SK-N-SH (cell line): ENCODE measurements at regions not wholly inside any gene's neighbourhood (a gene's known extent, or its start where the extent isn't known, plus 50 kb on each side); places are given as distances from the start of the nearest gene placed in this dataset.

Experiments
- ELF1 ChIP-seq: IDR thresholded peaks from 2 replicates; pipeline ENCODE4 v1.4.0; 2012
- EP300 ChIP-seq, 2 experiments: IDR thresholded peaks; 2 replicates each; pipeline versions ENCODE4 v1.4.0 to v1.6.1; 2012; ENCODE audit warnings: borderline replicate concordance in 1 of 2, low read depth in 1 of 2, low read length in 1 of 2
- POLR2AphosphoS5 ChIP-seq: IDR thresholded peaks from 2 replicates; pipeline ENCODE4 v1.6.1; 2012; ENCODE audit warnings: low read depth, low read length
- RAD21 ChIP-seq: IDR thresholded peaks from 2 replicates; pipeline ENCODE4 v1.6.1; 2012; ENCODE audit warnings: mild to moderate bottlenecking, low read length
- RCOR1 ChIP-seq: fragments of 150-350 bp; IDR thresholded peaks from 2 replicates; pipeline ENCODE4 v1.6.1; 2017; ENCODE audit warnings: antibody characterized with exemption, low read length
- RFX5 ChIP-seq: IDR thresholded peaks from 2 replicates; pipeline ENCODE4 v1.6.1; 2012; ENCODE audit warnings: mild to moderate bottlenecking, improper control_type of control experiment, low read length
- RXRA ChIP-seq: IDR thresholded peaks from 2 replicates; pipeline ENCODE4 v1.4.0; 2012; ENCODE audit warnings: low read depth, mild to moderate bottlenecking, borderline replicate concordance
- TEAD4 ChIP-seq: IDR thresholded peaks from 2 replicates; pipeline ENCODE4 v1.4.0; 2012; ENCODE audit warnings: mild to moderate bottlenecking, borderline replicate concordance; ENCODE audit not compliant: insufficient read depth
- TF ChIP-seq, protein P1 (sequence below): fragments of 200-600 bp; sonication (generic); IDR thresholded peaks from 2 replicates; pipeline ENCODE4 v1.6.1; 2017; ENCODE audit warnings: antibody characterized with exemption, mild to moderate bottlenecking, moderate library complexity

DNA sequence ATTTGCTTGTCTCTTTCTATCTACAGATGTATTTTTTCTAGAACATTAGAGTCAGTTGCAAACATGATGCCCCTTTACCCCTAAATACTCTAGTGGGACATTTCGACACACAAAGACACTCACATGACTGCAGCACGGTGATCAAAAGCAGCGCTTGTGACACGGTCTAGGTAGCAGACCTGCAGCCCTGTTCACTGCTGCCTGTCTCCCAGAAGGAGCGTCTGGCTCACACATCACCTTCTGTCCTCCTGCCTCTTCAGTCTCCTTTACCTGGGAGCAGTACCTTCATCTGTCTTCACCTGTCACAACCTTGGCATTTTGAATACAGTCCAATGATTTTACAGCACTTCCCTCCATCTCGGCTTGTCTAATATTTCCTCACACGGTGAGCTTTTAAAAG is 51.9 kb upstream of the SH3PXD2B start:
- no peak for TF ChIP-seq RXRA
- TF ChIP-seq RCOR1 = no peak
- TF ChIP-seq, protein P1, sequence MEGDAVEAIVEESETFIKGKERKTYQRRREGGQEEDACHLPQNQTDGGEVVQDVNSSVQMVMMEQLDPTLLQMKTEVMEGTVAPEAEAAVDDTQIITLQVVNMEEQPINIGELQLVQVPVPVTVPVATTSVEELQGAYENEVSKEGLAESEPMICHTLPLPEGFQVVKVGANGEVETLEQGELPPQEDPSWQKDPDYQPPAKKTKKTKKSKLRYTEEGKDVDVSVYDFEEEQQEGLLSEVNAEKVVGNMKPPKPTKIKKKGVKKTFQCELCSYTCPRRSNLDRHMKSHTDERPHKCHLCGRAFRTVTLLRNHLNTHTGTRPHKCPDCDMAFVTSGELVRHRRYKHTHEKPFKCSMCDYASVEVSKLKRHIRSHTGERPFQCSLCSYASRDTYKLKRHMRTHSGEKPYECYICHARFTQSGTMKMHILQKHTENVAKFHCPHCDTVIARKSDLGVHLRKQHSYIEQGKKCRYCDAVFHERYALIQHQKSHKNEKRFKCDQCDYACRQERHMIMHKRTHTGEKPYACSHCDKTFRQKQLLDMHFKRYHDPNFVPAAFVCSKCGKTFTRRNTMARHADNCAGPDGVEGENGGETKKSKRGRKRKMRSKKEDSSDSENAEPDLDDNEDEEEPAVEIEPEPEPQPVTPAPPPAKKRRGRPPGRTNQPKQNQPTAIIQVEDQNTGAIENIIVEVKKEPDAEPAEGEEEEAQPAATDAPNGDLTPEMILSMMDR = no peak
- no peak for TF ChIP-seq EP300 (IDR thresholded peaks at IDR 0.05; ENCODE audit: borderline replicate concordance in 1 of 2, low read depth in 1 of 2, low read length in 1 of 2)
- no peak for TF ChIP-seq POLR2AphosphoS5
- no peak for TF ChIP-seq TEAD4
- no peak for TF ChIP-seq RFX5
- no peak for TF ChIP-seq ELF1
- TF ChIP-seq RAD21 = no peak
